ENCODE measurements at regions not wholly inside any gene's neighbourhood (a gene's known extent, or its start where the extent isn't known, plus 50 kb on each side); places are given as distances from the start of the nearest gene placed in this dataset.

DNA sequence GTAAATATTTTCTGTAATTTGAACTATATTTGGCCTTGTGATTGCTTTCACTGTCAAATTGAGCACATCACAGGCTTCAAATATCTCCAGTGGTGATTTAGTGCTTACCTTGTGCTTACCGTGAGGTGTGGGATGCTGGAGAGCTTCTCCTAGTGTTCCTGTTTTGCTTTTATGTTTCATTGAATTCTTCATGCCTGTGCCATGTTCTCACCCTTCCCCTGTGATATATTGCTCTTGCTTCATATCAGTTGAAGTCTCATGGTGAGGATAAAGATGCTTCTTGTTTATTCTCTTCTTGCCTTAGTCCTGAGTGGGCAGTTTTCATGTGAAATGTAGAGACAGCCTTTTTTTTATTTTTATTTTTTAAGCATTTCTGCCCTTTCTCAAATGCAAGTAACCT lies 198.0 kb upstream of the PDGFD start:
- peaks cover 4% of the 10 kb centered on the region for H3K27me3 Mint-ChIP-seq
- peaks cover 4% of the 10 kb centered on the region for H3K9me3 Mint-ChIP-seq (ENCODE audit: low read depth)
- H3K4me1 Mint-ChIP-seq (ENCODE audit: low read depth), result no peaks in the 10 kb centered on the region
- no peak overlapping the region for H3K27ac Mint-ChIP-seq
- H3K4me3 Mint-ChIP-seq, result no peak overlapping the region
- no peaks in the 10 kb centered on the region for H3K36me3 Mint-ChIP-seq

DNA sequence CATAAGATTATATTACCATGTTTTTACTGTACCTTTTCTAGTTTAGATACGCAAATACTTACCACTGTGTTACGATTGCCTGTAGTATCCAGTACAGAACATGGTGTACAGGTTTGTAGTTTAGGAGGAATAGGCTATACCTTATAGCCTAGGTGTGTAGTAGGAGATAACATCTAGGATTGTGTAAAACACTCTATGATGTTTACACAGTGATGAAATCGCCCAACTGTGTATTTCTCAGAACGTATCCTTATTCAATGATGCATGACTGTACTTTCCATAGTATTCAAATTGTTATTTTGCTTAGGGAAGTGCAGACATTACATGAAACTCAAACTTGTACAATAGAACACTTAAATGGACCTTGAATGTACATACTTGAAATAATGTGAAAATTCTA lies 188.1 kb upstream of the PDGFD start:
- no peaks in the 10 kb centered on the region for H3K27me3 Mint-ChIP-seq
- no peaks in the 10 kb centered on the region for H3K4me1 Mint-ChIP-seq (ENCODE audit: low read depth)
- H3K4me3 Mint-ChIP-seq, result no peak overlapping the region
- H3K27ac Mint-ChIP-seq, result no peak overlapping the region
- H3K9me3 Mint-ChIP-seq (ENCODE audit: low read depth), result peaks cover 6% of the 10 kb centered on the region
- no peaks in the 10 kb centered on the region for H3K36me3 Mint-ChIP-seq

DNA sequence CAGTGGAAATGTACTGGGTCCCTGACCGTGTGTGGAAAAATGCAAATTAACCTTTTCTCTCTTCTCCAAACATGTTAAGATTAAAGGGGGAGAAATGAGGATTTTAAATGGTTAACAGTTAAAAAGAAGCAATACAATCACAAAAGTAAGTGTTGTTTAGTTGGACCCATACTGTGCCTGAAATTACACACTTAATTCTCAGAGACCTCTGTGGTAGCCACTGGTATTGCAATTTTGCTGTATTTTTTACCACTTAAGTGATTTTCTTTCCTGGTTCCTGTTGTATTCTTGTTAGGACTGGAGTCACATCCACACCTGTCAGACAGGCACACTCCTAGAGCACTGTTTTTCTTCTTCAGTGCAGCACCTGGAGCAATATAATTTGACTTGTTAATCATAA lies 179.6 kb upstream of the PDGFD start:
- peaks cover 4% of the 10 kb centered on the region for H3K27me3 Mint-ChIP-seq
- no peaks in the 10 kb centered on the region for H3K36me3 Mint-ChIP-seq
- no peaks in the 10 kb centered on the region for H3K9me3 Mint-ChIP-seq (ENCODE audit: low read depth)
- no peaks in the 10 kb centered on the region for H3K4me1 Mint-ChIP-seq (ENCODE audit: low read depth)
- H3K4me3 Mint-ChIP-seq, result no peak overlapping the region
- H3K27ac Mint-ChIP-seq, result no peak overlapping the region

DNA sequence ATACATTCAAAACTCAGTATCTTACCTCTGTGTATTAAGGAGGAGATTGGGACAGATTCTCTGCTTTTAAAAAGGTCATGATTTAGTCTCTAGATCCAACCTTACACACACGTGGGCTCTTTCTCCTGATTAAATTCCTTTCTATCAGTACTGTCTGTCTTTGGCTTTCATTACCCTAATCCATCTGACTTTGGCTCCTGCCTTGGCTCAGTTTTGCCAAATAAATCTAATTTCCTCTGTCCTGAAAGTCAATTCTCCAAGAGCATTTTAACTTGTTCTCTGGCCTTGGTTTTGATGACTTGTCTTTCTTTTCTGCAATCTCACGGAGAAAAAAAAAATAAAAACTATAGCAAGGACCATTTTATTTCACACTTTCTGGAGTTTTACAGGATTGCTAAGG lies 176.6 kb upstream of the PDGFD start:
- Mint-ChIP-seq H3K4me1 (ENCODE audit: low read depth) (no peaks in the 10 kb centered on the region), H3K4me3 (no peak overlapping the region), H3K27me3 (peaks cover 4% of the 10 kb centered on the region), H3K27ac (no peak overlapping the region), H3K36me3 (no peaks in the 10 kb centered on the region), H3K9me3 (ENCODE audit: low read depth) (no peaks in the 10 kb centered on the region)

DNA sequence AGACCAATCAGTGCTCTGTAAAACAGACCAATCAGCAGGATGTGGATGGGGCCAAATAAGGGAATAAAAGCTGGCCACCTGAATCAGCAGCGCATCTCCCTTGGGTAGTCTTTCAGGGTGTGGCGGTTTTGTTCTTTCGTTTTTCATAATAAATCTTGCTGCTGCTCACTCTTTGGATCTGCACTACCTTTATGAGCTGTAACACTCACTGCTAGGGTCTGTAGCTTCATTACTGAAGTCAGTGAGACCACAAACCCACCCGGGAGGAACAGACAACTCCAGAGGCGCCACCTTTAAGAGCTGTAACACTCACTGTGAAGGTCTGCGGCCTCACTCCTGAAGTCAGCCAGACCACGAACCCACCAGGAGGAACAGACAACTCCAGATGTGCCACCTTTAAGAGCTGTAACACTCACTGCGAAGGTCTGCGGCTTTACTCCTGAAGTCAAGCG lies 175.5 kb upstream of the PDGFD start:
- H3K4me3 Mint-ChIP-seq, result no peak overlapping the region
- H3K4me1 Mint-ChIP-seq (ENCODE audit: low read depth), result no peaks in the 10 kb centered on the region
- no peaks in the 10 kb centered on the region for H3K9me3 Mint-ChIP-seq (ENCODE audit: low read depth)
- no peak overlapping the region for H3K27ac Mint-ChIP-seq
- peaks cover 4% of the 10 kb centered on the region for H3K27me3 Mint-ChIP-seq
- H3K36me3 Mint-ChIP-seq, result no peaks in the 10 kb centered on the region

DNA sequence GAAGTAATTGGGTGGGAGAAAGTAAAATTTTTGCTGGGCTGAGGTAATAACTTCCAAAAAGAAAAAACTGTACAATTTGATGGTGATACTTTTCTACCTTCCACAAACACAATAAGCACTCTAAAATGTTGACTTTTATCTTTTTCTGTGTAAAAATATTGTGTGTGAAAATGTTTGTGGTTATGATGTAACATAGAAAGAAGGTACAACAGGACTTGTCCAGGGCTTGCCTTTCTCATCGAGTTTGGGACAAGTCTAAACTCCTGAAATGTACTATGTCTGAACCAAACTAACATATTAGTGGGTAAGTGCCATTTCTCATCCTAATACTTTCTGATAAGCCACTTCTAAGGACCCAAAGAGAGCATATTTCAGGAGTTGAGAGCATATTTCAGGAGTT lies 174.2 kb upstream of the PDGFD start:
- Mint-ChIP-seq H3K4me3 (no peak overlapping the region), H3K36me3 (no peaks in the 10 kb centered on the region), H3K4me1 (ENCODE audit: low read depth) (no peaks in the 10 kb centered on the region), H3K27ac (no peak overlapping the region), H3K9me3 (ENCODE audit: low read depth) (no peaks in the 10 kb centered on the region), H3K27me3 (peaks cover 2% of the 10 kb centered on the region)

DNA sequence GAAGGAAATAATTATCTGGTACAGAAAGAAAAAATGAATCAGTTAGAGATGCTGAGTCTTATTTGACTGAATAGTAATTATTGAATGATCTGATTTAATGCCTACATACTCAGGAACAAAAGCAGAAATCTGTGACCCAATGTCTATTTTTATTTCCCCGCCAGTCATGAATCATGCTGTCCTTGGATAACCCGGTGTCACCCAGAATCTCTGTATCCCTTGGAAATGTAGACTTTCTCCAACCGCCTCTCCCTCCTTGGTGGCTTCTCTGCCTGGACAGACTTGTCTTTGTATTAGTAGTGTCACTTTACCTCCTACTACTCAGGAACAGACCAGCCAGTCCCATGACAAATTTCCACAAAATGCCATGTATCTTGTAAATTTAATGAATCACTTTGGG lies 173.3 kb upstream of the PDGFD start:
- H3K4me3 Mint-ChIP-seq, result no peak overlapping the region
- H3K27me3 Mint-ChIP-seq, result peaks cover 2% of the 10 kb centered on the region
- no peaks in the 10 kb centered on the region for H3K9me3 Mint-ChIP-seq (ENCODE audit: low read depth)
- H3K36me3 Mint-ChIP-seq, result no peaks in the 10 kb centered on the region
- H3K27ac Mint-ChIP-seq, result no peak overlapping the region
- H3K4me1 Mint-ChIP-seq (ENCODE audit: low read depth), result no peaks in the 10 kb centered on the region

DNA sequence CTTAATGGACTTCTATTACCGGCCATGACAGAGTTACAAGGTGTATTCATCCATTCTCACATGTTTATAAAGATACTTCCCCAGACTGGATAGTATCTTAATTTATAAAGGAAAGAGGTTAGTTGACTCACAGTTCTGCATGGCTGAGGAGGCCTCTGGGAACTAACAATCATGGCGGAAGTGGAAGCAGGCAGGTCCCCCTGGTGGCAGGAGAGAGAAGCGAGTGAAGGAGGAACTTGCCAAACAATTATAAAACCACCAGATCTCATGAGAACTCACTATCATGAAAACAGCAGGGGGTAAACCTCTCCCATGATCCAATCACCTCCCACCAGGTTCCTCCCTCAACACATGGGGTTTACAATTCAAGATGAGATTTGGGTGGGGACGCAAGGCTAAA lies 170.0 kb upstream of the PDGFD start:
- H3K27me3 Mint-ChIP-seq, result peaks cover 2% of the 10 kb centered on the region
- no peaks in the 10 kb centered on the region for H3K4me1 Mint-ChIP-seq (ENCODE audit: low read depth)
- H3K36me3 Mint-ChIP-seq, result no peaks in the 10 kb centered on the region
- no peak overlapping the region for H3K4me3 Mint-ChIP-seq
- no peaks in the 10 kb centered on the region for H3K9me3 Mint-ChIP-seq (ENCODE audit: low read depth)
- no peak overlapping the region for H3K27ac Mint-ChIP-seq

DNA sequence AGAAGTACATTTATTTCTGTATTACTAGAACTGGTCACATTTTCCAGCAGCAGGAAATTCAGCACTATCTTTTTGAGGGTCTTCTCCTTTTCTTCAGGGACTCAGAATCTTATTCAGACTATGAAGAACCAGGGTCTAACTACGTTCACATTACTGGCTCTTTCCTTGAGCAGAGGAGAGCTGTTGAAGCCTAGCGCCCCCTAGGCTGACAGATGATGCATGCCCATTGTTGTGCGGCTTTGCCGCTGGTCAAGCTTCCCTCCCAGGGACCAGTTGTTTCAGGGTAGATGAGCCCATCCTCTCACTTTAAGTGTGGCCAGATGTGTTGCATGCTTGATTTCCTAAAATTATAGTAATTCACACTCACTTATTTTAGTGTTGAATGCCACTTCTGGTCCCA lies 168.2 kb upstream of the PDGFD start:
- Mint-ChIP-seq H3K4me1 (ENCODE audit: low read depth) (no peaks in the 10 kb centered on the region), H3K36me3 (no peaks in the 10 kb centered on the region), H3K27me3 (peaks cover 2% of the 10 kb centered on the region), H3K27ac (no peak overlapping the region), H3K9me3 (ENCODE audit: low read depth) (no peaks in the 10 kb centered on the region), H3K4me3 (no peak overlapping the region)

DNA sequence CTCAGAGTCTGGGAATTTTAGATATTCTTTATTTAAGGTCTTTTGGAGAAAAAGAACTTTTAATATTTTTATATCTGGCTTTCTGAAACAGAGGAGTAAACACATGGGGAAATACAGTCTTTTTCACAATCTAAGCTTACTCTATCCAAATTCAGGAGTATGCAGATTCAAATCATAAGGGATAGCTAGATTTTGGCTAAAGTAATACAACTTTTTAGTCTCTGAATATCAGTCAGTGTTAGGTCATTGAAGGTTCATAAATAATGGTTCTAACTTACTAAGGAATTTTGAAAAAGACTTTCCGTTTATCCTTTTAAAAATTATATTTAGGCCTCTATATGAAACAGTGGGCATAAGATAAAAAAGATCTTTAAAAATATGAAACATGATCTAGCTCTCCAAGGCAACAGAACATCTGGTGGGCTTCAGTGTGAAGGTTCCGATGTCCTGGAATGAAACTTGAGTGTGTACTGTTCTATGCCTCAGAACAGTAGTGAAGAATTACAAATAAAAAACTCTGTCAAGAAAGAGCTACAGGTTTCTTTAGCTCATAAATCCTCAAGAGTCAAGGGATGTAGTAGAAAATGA lies 165.2 kb upstream of the PDGFD start:
- H3K4me1 Mint-ChIP-seq (ENCODE audit: low read depth), result no peaks in the 10 kb centered on the region
- no peak overlapping the region for H3K4me3 Mint-ChIP-seq
- H3K9me3 Mint-ChIP-seq (ENCODE audit: low read depth), result no peaks in the 10 kb centered on the region
- peaks cover 2% of the 10 kb centered on the region for H3K27me3 Mint-ChIP-seq
- H3K27ac Mint-ChIP-seq, result no peak overlapping the region
- H3K36me3 Mint-ChIP-seq, result no peaks in the 10 kb centered on the region

DNA sequence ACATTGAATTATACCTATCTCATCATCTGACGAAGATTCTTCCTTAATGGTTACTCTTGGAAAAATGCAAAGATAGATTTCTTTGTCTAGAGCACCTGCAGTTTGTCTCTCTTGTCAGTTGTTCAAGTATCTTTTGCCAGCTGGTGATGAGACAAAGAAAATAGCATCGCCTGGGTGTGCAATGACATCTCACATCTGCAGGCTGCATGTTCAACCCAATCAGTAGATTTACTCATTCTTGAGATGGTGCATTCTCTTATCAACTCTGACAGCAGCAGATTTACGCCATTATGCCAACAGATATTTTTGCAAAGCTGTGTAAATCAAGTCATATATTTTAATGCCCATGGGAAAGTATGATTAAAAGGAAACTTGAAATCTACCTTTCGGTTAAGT lies 164.6 kb upstream of the PDGFD start:
- H3K4me1 Mint-ChIP-seq (ENCODE audit: low read depth), result no peaks in the 10 kb centered on the region
- H3K9me3 Mint-ChIP-seq (ENCODE audit: low read depth), result no peaks in the 10 kb centered on the region
- no peaks in the 10 kb centered on the region for H3K27me3 Mint-ChIP-seq
- H3K27ac Mint-ChIP-seq, result no peak overlapping the region
- H3K36me3 Mint-ChIP-seq, result no peaks in the 10 kb centered on the region
- H3K4me3 Mint-ChIP-seq, result no peak overlapping the region

DNA sequence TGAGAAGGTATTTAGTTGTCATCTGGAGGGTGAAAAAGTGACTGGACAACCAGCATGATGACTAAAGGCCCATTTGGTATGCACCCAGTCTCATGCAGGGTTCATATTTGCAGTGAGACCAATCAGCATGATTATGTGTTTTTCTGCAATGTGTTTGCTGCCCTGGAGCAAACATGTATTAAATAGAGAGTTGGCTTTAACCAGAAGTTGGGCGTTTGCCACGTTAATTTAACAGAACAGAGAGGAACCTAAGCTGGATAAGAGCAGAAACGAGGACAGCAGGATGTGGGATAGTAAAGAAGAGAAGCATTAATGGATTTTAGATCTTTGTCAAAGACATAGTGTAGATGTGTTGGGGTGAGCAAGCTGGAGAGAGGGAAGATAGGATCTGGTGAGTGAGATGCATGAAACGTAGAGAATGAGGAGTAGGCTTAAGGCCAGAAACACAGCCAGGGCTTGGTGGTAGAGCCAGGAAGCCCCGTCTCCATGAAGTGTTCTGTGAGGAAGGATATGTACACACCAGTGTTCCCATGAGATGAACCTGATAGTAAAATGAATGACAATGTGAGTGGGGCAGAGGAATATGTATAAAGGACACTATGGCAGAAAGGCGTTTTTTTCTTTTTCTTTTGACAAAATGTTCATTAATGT lies 164.0 kb upstream of the PDGFD start:
- H3K4me3 Mint-ChIP-seq, result no peak overlapping the region
- H3K27me3 Mint-ChIP-seq, result no peaks in the 10 kb centered on the region
- H3K4me1 Mint-ChIP-seq (ENCODE audit: low read depth), result no peaks in the 10 kb centered on the region
- H3K36me3 Mint-ChIP-seq, result no peaks in the 10 kb centered on the region
- no peak overlapping the region for H3K27ac Mint-ChIP-seq
- no peaks in the 10 kb centered on the region for H3K9me3 Mint-ChIP-seq (ENCODE audit: low read depth)

DNA sequence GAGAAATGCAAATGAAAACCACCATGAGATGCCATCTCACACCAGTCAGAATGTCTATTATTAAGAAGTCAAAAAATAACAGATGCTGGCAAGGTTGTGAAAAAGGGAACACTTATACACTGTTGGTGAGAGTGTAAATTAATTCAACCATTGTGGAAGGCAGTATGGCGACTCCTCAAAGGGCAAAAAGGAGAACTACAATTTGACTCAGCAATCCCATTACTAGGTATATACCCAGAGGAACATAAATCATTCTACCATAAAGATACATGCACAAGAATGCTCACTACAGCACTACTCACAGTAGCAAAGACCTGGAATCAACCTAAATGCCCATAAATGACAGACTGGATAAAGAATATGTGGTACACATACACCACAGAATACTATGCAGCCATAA lies 161.1 kb upstream of the PDGFD start:
- Mint-ChIP-seq H3K9me3 (ENCODE audit: low read depth) (no peaks in the 10 kb centered on the region), H3K27me3 (no peaks in the 10 kb centered on the region), H3K4me3 (no peak overlapping the region), H3K4me1 (ENCODE audit: low read depth) (no peaks in the 10 kb centered on the region), H3K36me3 (no peaks in the 10 kb centered on the region), H3K27ac (no peak overlapping the region)

DNA sequence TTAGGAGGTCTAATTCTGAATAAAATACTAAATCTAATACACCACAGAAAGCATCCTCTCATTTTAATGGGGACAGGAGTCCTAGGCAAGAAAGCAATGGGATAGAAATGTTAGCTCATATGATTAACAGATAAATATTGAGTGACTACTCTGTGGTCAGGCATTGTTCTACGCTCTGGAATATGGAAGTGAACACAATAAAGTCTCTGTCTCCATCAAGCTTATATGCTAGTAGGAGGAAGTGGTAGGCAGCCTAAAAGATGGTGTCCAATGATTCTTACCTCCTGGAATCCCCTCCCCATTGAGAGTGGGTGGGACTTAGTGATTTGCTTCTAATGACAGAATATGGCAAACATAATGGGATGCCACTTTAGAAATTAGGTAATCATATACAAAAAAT lies 160.3 kb upstream of the PDGFD start:
- Mint-ChIP-seq H3K4me3 (no peak overlapping the region), H3K27me3 (no peaks in the 10 kb centered on the region), H3K9me3 (ENCODE audit: low read depth) (no peaks in the 10 kb centered on the region), H3K4me1 (ENCODE audit: low read depth) (no peaks in the 10 kb centered on the region), H3K36me3 (no peaks in the 10 kb centered on the region), H3K27ac (no peak overlapping the region)

DNA sequence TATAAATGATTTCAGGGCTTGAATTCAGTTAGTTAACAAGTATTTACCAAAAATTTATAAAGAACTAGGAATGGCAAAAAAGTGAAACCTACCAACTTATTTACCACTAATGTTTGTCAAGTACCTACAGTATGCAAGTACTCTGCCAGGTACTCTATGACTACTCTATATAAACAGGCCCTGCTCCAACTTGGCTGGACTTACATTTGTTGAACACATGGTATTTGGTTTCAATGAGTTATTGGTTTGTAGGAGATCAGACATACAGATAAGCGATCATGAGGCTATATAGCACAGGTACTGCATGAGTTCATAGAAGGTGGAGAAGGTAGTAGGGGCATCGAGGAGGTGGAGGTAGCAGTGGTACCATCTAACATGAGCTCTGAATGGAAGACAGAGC lies 159.9 kb upstream of the PDGFD start:
- no peaks in the 10 kb centered on the region for H3K27me3 Mint-ChIP-seq
- no peaks in the 10 kb centered on the region for H3K9me3 Mint-ChIP-seq (ENCODE audit: low read depth)
- H3K27ac Mint-ChIP-seq, result no peak overlapping the region
- no peaks in the 10 kb centered on the region for H3K36me3 Mint-ChIP-seq
- H3K4me3 Mint-ChIP-seq, result no peak overlapping the region
- H3K4me1 Mint-ChIP-seq (ENCODE audit: low read depth), result no peaks in the 10 kb centered on the region

DNA sequence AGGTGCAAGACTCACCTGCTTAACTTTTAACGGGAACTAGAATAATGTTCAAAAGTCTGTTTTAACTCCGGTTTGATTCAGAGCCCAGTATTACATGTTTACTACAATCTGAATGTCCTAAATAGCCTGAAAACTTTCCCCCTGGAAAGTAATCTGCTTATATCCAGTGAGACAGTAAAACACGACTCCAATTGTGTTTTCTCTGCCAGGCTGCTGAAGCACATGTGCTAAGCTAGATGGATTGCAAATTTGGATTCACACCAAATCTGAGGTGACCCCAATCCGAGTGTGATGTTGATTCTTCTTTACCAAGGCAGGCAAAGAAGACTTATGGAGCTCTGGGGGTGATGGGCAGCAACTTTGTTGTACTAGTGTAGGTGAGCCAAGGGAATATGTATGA lies 158.7 kb upstream of the PDGFD start:
- Mint-ChIP-seq H3K9me3 (ENCODE audit: low read depth) (no peaks in the 10 kb centered on the region), H3K4me3 (no peak overlapping the region), H3K36me3 (no peaks in the 10 kb centered on the region), H3K27me3 (no peaks in the 10 kb centered on the region), H3K27ac (no peak overlapping the region), H3K4me1 (ENCODE audit: low read depth) (no peaks in the 10 kb centered on the region)

Data from activated naive CD8-positive, alpha-beta T cell (primary cell).